ENCODE measurements at regions not wholly inside any gene's neighbourhood (a gene's known extent, or its start where the extent isn't known, plus 50 kb on each side); places are given as distances from the start of the nearest gene placed in this dataset.

DNA sequence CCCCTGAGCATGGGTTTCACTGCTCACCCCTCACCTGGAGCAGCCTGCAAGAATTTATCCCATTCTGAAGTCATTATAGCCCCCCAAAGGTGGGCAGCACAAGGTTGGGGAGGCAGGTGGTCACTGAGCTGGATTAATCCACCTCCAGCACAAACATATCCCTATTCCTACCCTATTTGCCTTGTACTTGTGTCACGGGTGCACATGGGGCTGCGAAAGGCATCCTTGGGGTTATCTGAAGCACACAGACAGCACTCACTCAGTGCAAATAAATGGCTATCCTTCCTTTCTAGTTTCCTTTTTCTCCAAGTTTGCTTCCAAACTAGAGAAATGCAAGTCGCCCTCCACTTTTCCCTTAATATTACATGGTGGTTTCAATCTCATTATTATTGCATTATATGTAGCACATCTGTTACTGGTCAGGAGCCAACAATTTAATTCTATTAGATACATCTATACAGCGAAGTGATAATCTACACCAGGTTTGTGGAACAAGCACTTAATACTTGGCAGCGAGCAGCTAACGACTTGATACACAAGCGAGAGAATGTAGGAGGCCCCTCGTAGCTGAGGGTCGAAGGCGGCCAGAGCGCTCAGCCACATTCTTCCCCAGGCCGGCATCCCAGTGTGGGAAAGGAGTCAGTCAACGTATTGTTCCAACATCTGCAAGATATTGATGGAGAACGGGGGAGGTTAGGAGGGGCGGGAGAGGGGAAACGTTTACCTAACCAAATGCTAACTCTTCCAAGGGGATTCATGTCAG is 121.3 kb upstream of the HABP2 start:
- DNase-seq (ENCODE audit: insufficient read length, low spot score) (no peak), FAIRE-seq (no peak)

DNA sequence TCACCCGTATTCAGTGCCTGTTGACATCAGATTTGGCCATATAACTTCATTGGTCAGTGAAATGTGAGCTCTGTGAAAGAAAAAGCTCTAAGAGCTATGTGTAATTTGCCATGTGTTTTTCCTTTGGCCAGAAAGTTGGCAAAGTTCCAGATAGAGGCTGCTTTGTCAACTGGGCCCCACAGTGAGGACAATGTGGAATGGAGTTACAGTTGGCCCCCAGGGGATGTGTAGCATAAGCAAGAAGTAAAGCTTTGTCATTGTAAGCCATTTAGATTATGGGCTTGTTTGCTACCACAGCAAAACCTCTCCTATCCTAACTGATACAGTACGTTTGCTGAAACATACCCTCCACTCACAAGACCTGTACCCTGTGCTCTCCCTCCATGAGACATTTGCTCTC is 119.1 kb upstream of the HABP2 start:
- no peak for DNase-seq (ENCODE audit: insufficient read length, low spot score)
- FAIRE-seq = no peak

- FAIRE-seq (no peak), DNase-seq (ENCODE audit: insufficient read length, low spot score) (no peak)
These were observed 118.5 kb upstream of the HABP2 start for GRCh38 chr10:113434315-113434714.

GRCh38 chr10:113434950-113435349 is 117.9 kb upstream of the HABP2 start:
- no peak for DNase-seq (ENCODE audit: insufficient read length, low spot score)
- no peak for FAIRE-seq

DNA sequence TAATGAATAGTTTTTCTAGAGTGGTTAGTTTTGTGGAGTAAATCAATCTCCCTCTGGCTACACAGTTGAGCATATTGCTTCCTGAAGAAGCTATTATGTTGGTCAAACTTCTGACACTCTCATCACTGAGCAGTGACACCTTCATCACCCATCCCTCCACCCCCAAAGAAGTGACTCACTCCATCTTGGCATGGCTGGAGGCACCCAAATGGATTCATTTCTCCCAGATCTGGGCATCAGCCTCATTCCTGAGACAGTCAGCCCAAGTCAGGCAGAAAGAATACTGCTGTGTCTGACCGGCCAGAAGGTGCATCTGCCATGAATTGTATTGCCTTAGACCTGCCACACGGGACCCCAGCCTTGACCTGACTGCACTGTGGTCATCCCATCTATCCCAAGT is 117.0 kb upstream of the HABP2 start:
- no peak for DNase-seq (ENCODE audit: insufficient read length, low spot score)
- FAIRE-seq = no peak

DNA sequence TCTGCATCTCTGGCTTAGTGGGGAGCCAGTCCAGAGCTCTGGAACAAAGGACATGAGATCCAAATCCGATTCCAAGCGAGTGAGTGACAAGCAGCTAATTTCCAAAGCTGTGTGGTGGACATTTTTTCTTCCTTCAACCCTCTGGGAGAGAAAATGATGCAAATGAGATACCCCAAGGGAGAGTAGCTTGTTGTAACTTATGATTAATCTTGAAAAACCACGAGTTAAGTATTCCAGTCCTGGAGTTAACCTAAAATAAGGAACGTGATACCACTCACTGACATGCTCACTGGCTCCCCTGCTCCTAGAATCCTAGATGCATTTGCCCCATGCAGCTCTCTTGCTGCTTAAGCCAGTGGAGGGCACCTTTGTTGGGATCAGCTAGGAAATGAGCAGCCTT is 116.0 kb upstream of the HABP2 start:
- no peak for FAIRE-seq
- no peak for DNase-seq (ENCODE audit: insufficient read length, low spot score)

- DNase-seq (ENCODE audit: insufficient read length, low spot score) = no peak
These were observed 114.2 kb upstream of the HABP2 start for GRCh38 chr10:113438652-113439051.

GRCh38 chr10:113441220-113441619 is 111.6 kb upstream of the HABP2 start:
- FAIRE-seq (no peak), DNase-seq (ENCODE audit: insufficient read length, low spot score) (no peak)

More at GRCh38 chr10:113438652-113439051, 114.2 kb upstream of the HABP2 start:
- FAIRE-seq = no peak

DNA sequence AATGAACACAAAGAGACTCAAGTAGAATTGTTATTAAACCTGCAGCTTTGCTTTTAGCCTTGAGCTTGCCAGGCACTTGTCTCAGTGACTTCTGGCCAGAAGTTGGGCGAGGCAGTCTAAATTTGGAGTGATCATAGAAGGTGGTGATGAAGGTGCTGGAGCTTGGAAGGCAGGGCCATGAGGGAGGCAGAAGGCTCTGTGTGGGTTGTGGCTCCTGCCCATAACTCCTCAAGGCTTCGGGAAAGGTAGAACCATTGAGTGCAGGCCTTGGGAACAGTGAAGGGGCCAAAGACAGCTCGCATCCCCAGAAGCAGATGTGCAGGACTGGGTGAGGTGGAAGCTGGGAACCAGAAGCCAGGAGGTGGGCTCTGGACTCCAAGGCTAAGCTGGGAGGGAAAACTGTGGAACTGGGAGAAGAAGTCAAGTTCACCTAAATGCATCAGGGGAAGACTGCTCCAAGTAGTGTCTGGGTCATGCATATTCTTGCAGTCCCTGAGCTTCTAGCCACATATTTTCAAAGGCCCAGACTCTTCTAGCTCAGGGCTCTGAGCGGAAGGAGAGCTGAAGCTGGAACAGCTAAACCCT is 111.1 kb upstream of the HABP2 start:
- DNase-seq (ENCODE audit: insufficient read length, low spot score) (no peak), FAIRE-seq (no peak)

- FAIRE-seq = no peak
- DNase-seq (ENCODE audit: insufficient read length, low spot score) = no peak
These were observed 110.5 kb upstream of the HABP2 start for GRCh38 chr10:113442336-113442735.

GRCh38 chr10:113443141-113443925 is 109.5 kb upstream of the HABP2 start:
- no peak for DNase-seq (ENCODE audit: insufficient read length, low spot score)
- FAIRE-seq = no peak

DNA sequence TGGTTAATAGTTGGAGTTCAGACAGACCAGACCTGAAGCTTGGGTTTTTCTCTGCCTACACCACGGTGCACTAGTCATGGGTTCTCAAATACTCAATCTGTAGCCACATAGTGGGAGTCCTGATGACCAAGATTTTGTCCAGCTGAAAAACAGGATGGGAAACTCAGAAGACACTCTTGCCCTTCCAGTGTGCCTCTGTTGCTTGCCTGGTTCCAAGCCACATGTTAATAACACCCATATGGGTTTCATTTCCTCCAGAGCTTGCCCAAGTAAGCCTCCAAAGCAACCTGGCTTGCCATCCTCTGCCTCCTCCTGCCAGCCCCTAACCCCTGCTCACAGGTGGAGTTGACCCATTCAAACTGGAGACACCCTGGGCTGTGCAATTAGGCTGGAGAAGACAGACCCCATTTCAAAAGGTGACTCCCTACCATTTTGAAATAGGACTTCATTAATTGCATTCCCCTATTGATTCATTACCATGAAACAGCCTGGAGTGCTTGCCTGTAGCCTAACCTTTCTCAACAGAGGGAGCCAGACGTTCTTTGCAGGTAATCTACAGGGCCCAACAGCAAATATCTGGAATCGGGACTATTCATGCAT is 108.0 kb upstream of the HABP2 start:
- DNase-seq (ENCODE audit: insufficient read length, low spot score) (no peak), FAIRE-seq (no peak)

DNA sequence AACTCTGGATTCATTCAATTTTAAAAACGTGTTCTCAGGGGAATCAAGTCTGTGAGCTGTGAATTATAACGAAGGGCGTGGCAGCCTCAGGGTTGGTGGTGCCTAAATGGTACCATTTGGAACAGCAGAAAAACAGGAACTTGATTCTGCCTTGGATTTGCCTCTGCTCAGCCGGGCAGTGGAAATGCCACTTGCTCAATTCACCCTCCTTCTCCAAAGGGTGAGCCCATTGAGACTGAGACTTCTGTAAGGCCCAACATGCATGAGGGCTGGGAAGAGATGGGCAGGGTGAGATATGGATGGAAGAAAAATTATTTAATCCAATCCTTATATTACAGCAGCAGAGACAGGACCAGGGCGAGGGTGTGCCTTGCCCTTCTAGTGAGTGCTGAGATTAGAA is 107.1 kb upstream of the HABP2 start:
- FAIRE-seq = no peak
- DNase-seq (ENCODE audit: insufficient read length, low spot score) = no peak

GRCh38 chr10:113446739-113447138 is 106.1 kb upstream of the HABP2 start:
- FAIRE-seq = no peak

GRCh38 chr10:113447278-113447677 is 105.6 kb upstream of the HABP2 start:
- FAIRE-seq (no peak), DNase-seq (ENCODE audit: insufficient read length, low spot score) (no peak)

More at GRCh38 chr10:113446739-113447138, 106.1 kb upstream of the HABP2 start:
- no peak for DNase-seq (ENCODE audit: insufficient read length, low spot score)

DNA sequence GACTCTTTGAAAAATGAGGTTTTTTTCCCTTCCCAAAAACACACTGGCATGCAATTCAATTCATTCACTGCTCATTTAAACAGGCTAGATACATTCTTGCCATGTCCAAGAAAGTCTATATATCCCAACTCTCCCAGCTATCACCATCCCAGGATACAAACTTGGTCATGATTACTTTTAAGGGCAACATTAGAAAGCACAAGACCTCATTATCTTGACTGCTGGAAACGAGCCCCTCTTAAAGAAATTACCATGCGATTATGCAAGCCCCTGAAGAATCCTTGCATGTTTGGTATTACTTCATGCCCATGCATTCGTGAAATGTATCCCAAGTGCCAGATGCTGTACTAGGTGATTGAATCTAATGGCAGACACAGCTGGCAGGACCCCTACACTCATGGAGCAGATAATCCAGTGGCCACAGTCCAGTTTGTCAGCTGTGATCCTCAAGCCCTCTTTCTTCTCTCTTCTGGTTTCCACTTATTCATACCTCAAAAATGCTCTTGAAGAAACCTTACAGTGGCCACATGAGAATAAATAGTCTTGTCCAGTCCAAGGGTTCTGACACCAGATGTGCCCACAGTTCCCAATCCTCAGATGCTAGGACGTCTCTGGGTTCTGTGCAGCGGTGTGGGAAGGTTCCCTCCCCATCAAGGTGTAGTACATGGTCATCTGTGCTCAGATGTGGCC is 103.7 kb upstream of the HABP2 start:
- FAIRE-seq (no peak), DNase-seq (ENCODE audit: insufficient read length, low spot score) (no peak)

GRCh38 chr10:113450046-113450804 is 102.6 kb upstream of the HABP2 start:
- DNase-seq (ENCODE audit: insufficient read length, low spot score) (no peak), FAIRE-seq (no peak)

GRCh38 chr10:113450906-113451305 is 101.9 kb upstream of the HABP2 start:
- DNase-seq (ENCODE audit: insufficient read length, low spot score) (no peak), FAIRE-seq (no peak)

DNA sequence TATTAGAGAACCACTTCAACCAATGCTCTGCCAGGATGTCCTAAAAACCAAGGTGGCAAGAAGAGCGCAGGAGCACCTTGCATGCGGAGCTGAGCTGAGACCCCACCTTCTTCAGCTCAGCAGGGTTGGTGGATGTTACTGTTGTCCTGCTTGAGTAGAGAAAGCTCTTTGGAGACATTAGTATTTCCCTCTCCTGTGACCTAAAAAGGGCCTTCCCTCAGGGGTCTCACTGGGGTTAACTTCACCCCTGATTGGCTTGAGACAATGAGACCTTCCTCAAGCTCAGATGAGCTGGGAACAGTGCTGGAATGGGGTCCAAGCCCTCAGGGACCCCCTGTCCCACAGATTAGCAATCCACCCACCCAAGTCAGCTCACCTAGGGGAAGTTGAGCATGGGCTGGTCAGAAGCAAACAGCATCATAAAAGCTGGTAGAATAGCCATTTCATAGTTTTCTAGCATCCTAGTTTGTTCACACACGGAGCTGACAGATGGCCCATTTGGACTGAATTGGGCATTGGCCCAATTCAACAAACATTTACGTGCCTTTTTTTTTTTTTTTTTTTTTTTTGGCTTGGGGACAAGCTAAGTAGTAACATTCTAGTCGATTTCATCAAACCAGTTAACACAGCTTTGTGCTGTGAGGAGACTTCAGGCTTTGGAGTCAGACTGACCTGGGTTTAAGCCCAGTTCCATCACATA is 100.6 kb upstream of the HABP2 start:
- no peak for DNase-seq (ENCODE audit: insufficient read length, low spot score)
- FAIRE-seq = no peak
